Heart right ventricle (tissue), 16 donors: ENCODE measurements at regions not wholly inside any gene's neighbourhood (a gene's known extent, or its start where the extent isn't known, plus 50 kb on each side); places are given as distances from the start of the nearest gene placed in this dataset.
"Not testable (repeated sequence)": the region's sequence is repeated elsewhere in the genome, so short reads cannot be mapped to it uniquely, and the experiment has no call there.

Experiments
- ATAC-seq, 8 donors: fragments of 200-7000 bp; cut with Tn5 transposase; one replicate each; pipeline ENCODE4 v1.9.1; 2020; ENCODE audit warnings: mild to moderate bottlenecking in 8 of 8, moderate library complexity in 8 of 8, moderate number of reproducible peaks in 1 of 8
- DNase-seq, 2 donors: peaks; one replicate each; pipeline ENCODE4 v3.0.0-alpha.2; 2020
- H3K27ac ChIP-seq, 10 donors: fragments of 200-600 bp; sonication (generic) in 2 of 10; one replicate each; pipeline versions ENCODE4 v1.5.0 to v1.8.0; 2020 to 2022; ENCODE audit warnings: mild to moderate bottlenecking in 3 of 10
- H3K27me3 ChIP-seq, 7 donors: fragments of 200-600 bp; one replicate each; pipeline ENCODE4 v1.8.0; 2021 to 2022; ENCODE audit warnings: mild to moderate bottlenecking in 2 of 7
- H3K36me3 ChIP-seq, 9 donors: fragments of 200-600 bp; sonication (generic) in 1 of 9; one replicate each; pipeline versions ENCODE4 v1.5.0 to v1.8.0; 2020 to 2022; ENCODE audit warnings: mild to moderate bottlenecking in 2 of 9
- H3K4me1 ChIP-seq, 9 donors: fragments of 200-600 bp; sonication (generic) in 1 of 9; one replicate each; pipeline versions ENCODE4 v1.5.0 to v1.8.0; 2020 to 2022; ENCODE audit warnings: mild to moderate bottlenecking in 4 of 9
- H3K4me3 ChIP-seq, 10 donors: fragments of 200-600 bp; sonication (generic) in 2 of 10; one replicate each; pipeline versions ENCODE4 v1.5.0 to v1.8.0; 2020 to 2022; ENCODE audit warnings: mild to moderate bottlenecking in 7 of 10, moderate library complexity in 2 of 10
- H3K9me3 ChIP-seq, 11 donors: fragments of 200-600 bp in 10 of 11; sonication (generic) in 2 of 11; one replicate each; pipeline versions ENCODE4 v1.5.0 to v1.8.0; 2013 to 2022; ENCODE audit warnings: mild to moderate bottlenecking in 2 of 11, control low read depth in 1 of 11, moderate library complexity in 1 of 11
- CTCF ChIP-seq, 9 donors: fragments of 200-600 bp; sonication (generic) in 2 of 9; IDR thresholded peaks; one replicate each; pipeline versions ENCODE4 v1.5.0 to v1.8.0; 2021 to 2022; ENCODE audit warnings: antibody characterized with exemption in 9 of 9, mild to moderate bottlenecking in 5 of 9, moderate library complexity in 1 of 9
- WGBS, 2 donors: extraction: QIAGEN DNeasy Blood & Tissue Kit; methylation state at CpG; one replicate each; pipeline ENCODE4 v1.1.7; 2013; ENCODE audit warnings: inconsistent platforms in 1 of 2; 5-methylcytosine and 5-hydroxymethylcytosine counted together
- intact Hi-C, 10 donors: fragments of 100-400 bp; cut with DNase I; formaldehyde crosslinking; loops; one replicate each; pipeline versions ENCODE4 v1.11.1 to v1.14.2; 2022
- donor health status: Arrhythmogenic right ventricular cardiomyopathy.
- donor health status: ischemic (EF 13 %, LVEDD 7.1; RV severe dilation, severe dysfunction).
- donor health status: healthy with polysubstance abuse.
- donor health status: DM: no; HTN: yes; CAD: no.
- donor health status: DM: no; HTN: no; CAD: no.
- donor health status: ischemic (EF 25% LVEDD 6.9; RV normal size, moderate dysfunction).
- donor health status: ischemic (EF 25% LVEDD 5.7; RV mildly dilated, moderate dysfunction).
- donor health status: healthy.
- donor health status: DM: yes; HTN: yes; CAD: no.
- donor health status: Ischemic cardiomyopathy.
- donor health status: ischemic (EF 35%, LVEDD 5.7; RV mildly dilated, moderate dysfunction).
- donor health status: nonischemic (EF 11% LVEDD 7.7; RV severe dilation, severe dysfunction).
- donor health status: DM: yes; HTN: yes; CAD: no.
- donor health status: PGD.
- donor health status: ischemic (EF 29% LVEDD 5.4; RV normal size, mild dysfunction).
- donor health status: nonischemic (EF 23%, LVEDD 6.1; RV moderate dilation, normal function).

DNA sequence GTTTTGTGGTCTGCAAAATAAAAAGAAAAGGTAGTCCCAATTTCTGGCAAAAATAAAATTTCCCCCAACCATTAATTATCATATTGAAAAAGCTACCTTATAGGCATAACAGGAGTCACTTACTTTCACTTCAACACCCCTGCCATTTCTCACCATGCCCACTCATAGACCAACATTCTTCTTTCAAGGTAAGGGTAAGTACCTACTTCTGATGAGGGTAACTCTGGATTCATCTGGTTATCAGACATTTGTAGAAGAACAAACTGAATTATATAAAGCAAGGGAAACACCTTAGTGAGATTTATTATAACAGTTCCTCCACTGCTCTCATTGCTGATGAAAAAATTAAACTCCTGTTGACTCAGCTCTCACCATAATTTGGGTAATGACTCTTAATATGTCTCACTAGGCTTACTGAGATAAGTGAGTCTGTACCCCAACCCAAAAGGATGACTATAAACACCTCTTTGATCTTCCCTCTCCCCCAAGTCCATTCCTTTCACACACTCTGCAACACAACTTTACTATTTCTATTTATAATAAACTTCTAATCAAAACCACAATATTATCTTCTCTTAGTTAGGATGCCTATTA is 287.6 kb downstream of the KDM5D start:
- intact Hi-C loops = no loop called here
- no peaks in the 10 kb centered on the region for H3K36me3 ChIP-seq
- no peaks in the 10 kb centered on the region for H3K4me1 ChIP-seq
- TF ChIP-seq CTCF (IDR thresholded peaks at IDR 0.05) = no peak
- H3K27ac ChIP-seq = no peak overlapping the region
- ATAC-seq = no peak
- DNase-seq = no peak
- no peak overlapping the region for H3K4me3 ChIP-seq
- no peaks in the 10 kb centered on the region for H3K9me3 ChIP-seq
- no peaks in the 10 kb centered on the region for H3K27me3 ChIP-seq

GRCh38 chrY:19433059-19433458 is 311.5 kb downstream of the KDM5D start:
- TF ChIP-seq CTCF (IDR thresholded peaks at IDR 0.05) = peak in 7 of 9 donors; percentile 22 to 67 (median 59)
- H3K27ac ChIP-seq = no peak overlapping the region
- H3K36me3 ChIP-seq = no peaks in the 10 kb centered on the region
- no peaks in the 10 kb centered on the region for H3K27me3 ChIP-seq
- ATAC-seq (no peak), DNase-seq (peak in 1 of 2 donors; percentile 9)
- 1 to 8% methylated on average over 4 of the region's 4 CpGs for WGBS, 2 donors
- intact Hi-C loops = no loop called here
- H3K4me3 ChIP-seq = no peak overlapping the region
- no peaks in the 10 kb centered on the region for H3K9me3 ChIP-seq
- H3K4me1 ChIP-seq = no peaks in the 10 kb centered on the region

DNA sequence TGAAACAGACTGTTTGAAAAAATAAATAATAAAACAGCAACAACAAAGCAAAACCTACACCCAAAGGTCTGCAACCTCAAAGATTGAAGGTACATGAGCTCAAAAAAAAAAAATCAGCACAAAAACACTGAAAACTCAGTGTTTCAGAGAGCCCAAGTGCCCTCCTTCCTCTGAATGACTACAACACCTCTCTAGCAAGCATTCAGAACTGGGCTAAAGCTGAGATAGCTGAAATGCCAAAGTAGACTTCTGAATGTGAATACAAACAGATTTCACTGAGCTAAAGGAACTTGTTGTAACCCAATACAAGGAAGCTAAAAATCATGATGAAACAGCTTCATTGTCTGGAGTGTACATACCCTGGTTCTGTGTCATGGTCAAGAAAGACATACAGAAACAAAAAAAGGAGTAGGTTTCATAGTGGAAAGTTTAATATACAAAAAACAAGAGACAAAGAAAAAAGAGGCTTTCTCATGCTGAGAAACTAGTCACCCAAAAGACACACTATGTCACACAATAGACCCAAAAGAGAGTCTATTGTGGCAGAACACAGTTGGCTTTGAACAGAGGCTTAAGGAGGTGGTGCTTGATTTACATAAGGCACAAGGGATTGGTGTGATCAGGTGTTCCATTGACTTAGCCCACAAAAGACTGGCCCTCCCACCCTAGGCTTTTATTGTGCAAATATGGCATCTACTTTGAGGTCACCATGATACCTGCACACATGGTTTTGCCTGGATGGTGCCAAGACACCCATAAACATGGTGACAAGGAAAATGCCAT is 316.6 kb downstream of the KDM5D start:
- no peaks in the 10 kb centered on the region for H3K36me3 ChIP-seq
- H3K4me3 ChIP-seq = no peak overlapping the region
- ATAC-seq (no peak), DNase-seq (no peak)
- H3K27ac ChIP-seq = no peak overlapping the region
- intact Hi-C loops = loop anchor here in 1 of 10 donors (10.0 kb wide), 1 partner anchor 1317 kb away; no protein-coding TSS in a partner anchor
- H3K4me1 ChIP-seq = no peaks in the 10 kb centered on the region
- no peak for TF ChIP-seq CTCF (IDR thresholded peaks at IDR 0.05)
- no peaks in the 10 kb centered on the region for H3K9me3 ChIP-seq
- no peaks in the 10 kb centered on the region for H3K27me3 ChIP-seq

- H3K4me3 ChIP-seq, H3K36me3 ChIP-seq, H3K9me3 ChIP-seq, H3K4me1 ChIP-seq, DNase-seq, ATAC-seq, H3K27ac ChIP-seq, H3K27me3 ChIP-seq: not testable (repeated sequence)
- WGBS, 2 donors = 48 to 63% methylated on average over 5 of the region's 5 CpGs
- intact Hi-C loops = loop anchor here in 1 of 10 donors (10.0 kb wide), 1 partner anchor 1318 kb away; no protein-coding TSS in a partner anchor
Measured at GRCh38 chrY:19427191-19427590, 317.3 kb downstream of the KDM5D start.
